Activated CD4-positive, alpha-beta memory T cell treated with anti-CD3 and anti-CD28 coated beads, Interleukin-2, amount 10 ng/mL, durations not matched to agents 7 days and 5 days (primary cell): ENCODE measurements at regions not wholly inside any gene's neighbourhood (a gene's known extent, or its start where the extent isn't known, plus 50 kb on each side); places are given as distances from the start of the nearest gene placed in this dataset.

Experiments used
- CTCF ChIA-PET: fragments of 350-600 bp; sonication (Branson Sonifier 250); formaldehyde crosslinking; loops from one replicate; lab custom pipeline; 2021; ENCODE audit warnings: antibody characterized with exemption, inconsistent platforms; lab: Charles Lee
- POLR2A ChIA-PET: fragments of 350-600 bp; sonication (Branson Sonifier 250); formaldehyde crosslinking; loops from one replicate; lab custom pipeline; 2021; ENCODE audit warnings: antibody characterized with exemption; lab: Charles Lee
- DNase-seq: peaks from one replicate; pipeline ENCODE4 v3.0.0-alpha.2; 2020
- H3K27ac Mint-ChIP-seq: one replicate; pipeline ENCODE4 v1.8.0; 2021; ENCODE audit warnings: mild to moderate bottlenecking, mixed read lengths
- H3K27me3 Mint-ChIP-seq: one replicate; pipeline ENCODE4 v1.8.0; 2021; ENCODE audit warnings: mixed read lengths
- H3K36me3 Mint-ChIP-seq: one replicate; pipeline ENCODE4 v1.8.0; 2021; ENCODE audit warnings: low read depth, mixed read lengths
- H3K4me1 Mint-ChIP-seq: one replicate; pipeline ENCODE4 v1.8.0; 2021; ENCODE audit warnings: mixed read lengths
- H3K4me3 Mint-ChIP-seq: one replicate; pipeline ENCODE4 v1.8.0; 2021; ENCODE audit warnings: mild to moderate bottlenecking, mixed read lengths
- H3K9me3 Mint-ChIP-seq: one replicate; pipeline ENCODE4 v1.8.0; 2021; ENCODE audit warnings: mixed read lengths

DNA sequence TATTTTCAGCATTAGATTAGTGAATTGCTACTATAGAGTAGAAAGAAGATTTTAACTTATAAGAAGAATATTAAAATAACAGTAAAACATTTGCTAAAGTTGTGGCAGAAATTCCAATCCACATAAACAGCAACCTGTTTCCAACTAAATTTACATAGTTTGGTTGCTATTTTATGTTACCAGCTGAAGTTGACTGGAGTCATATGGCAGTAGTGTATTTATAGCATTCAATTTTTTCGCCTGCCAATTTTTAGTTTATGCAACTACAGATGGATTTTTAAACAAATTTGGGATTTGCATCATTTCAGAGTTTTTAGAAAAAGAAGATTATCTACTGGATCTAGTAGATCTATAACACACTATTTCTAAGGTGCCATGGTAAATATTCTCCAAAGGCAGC, 332.5 kb upstream of the BCHE start:
- no peaks in the 10 kb centered on the region for H3K27me3 Mint-ChIP-seq
- H3K27ac Mint-ChIP-seq, result no peak overlapping the region
- H3K9me3 Mint-ChIP-seq, result no peaks in the 10 kb centered on the region
- ChIA-PET CTCF (no interaction called here), POLR2A (no interaction called here)
- H3K36me3 Mint-ChIP-seq, result no peaks in the 10 kb centered on the region
- DNase-seq, result no peak
- H3K4me3 Mint-ChIP-seq, result no peak overlapping the region
- H3K4me1 Mint-ChIP-seq, result no peaks in the 10 kb centered on the region

DNA sequence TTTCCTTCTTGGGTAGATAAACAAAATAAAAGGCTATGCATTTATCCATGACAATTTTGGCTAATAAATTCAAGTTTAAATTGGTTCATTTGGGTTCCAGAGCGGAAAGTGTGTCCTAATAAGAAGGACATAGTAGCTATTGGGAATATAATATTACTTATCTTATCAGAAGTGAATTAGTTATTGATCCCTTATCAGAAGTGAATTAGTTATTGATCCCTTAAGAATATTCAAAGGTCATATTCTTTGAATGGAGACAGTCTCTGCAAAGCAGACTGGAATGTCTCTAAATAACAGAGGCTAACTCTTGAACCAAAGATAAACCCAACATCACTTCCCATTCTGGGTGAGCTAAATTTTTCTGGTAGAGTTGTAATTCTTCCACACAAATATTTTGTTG, 290.7 kb upstream of the BCHE start:
- CTCF ChIA-PET, result no interaction called here
- peaks cover 13% of the 10 kb centered on the region for H3K9me3 Mint-ChIP-seq
- H3K27me3 Mint-ChIP-seq, result no peaks in the 10 kb centered on the region

GRCh38 chr3:166125179-166125578, 288.0 kb upstream of the BCHE start:
- Mint-ChIP-seq H3K9me3 (peaks cover 10% of the 10 kb centered on the region), H3K4me1 (no peaks in the 10 kb centered on the region), H3K27ac (no peak overlapping the region), H3K4me3 (no peak overlapping the region), H3K36me3 (no peaks in the 10 kb centered on the region), H3K27me3 (no peaks in the 10 kb centered on the region)
- ChIA-PET CTCF (no interaction called here), POLR2A (no interaction called here)
- no peak for DNase-seq

More for the DNA sequence above, 290.7 kb upstream of the BCHE start:
- no peaks in the 10 kb centered on the region for H3K36me3 Mint-ChIP-seq
- H3K4me1 Mint-ChIP-seq, result no peaks in the 10 kb centered on the region
- no peak overlapping the region for H3K4me3 Mint-ChIP-seq
- H3K27ac Mint-ChIP-seq, result no peak overlapping the region
- POLR2A ChIA-PET, result no interaction called here
- DNase-seq, result no peak

GRCh38 chr3:166123576-166123975, 286.4 kb upstream of the BCHE start:
- Mint-ChIP-seq H3K27ac (no peak overlapping the region), H3K9me3 (peaks cover 7% of the 10 kb centered on the region), H3K4me1 (no peaks in the 10 kb centered on the region), H3K36me3 (no peaks in the 10 kb centered on the region), H3K4me3 (no peak overlapping the region), H3K27me3 (no peaks in the 10 kb centered on the region)
- ChIA-PET POLR2A (no interaction called here), CTCF (no interaction called here)
- DNase-seq, result no peak

DNA sequence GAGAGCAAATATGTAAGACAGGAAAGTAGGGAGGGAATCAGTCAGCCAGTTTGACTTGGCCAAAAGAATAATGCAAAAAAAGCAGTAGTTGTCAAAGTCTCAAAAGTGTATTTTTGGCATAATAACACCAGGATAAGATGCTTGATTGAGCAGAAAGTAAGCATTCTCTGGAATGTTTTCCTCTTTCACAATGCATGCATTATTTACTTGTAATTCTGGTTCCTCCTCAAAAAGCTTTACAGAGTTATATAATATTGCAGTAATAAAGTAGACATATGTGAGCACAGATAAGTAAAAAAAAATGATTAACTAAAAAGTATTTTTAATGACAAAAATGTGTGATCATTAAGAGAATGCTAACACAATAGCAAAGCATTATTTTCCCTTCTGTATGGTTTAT, 285.9 kb upstream of the BCHE start:
- DNase-seq, result no peak
- H3K36me3 Mint-ChIP-seq, result no peaks in the 10 kb centered on the region
- peaks cover 7% of the 10 kb centered on the region for H3K9me3 Mint-ChIP-seq
- ChIA-PET POLR2A (no interaction called here), CTCF (no interaction called here)
- no peak overlapping the region for H3K4me3 Mint-ChIP-seq
- no peaks in the 10 kb centered on the region for H3K4me1 Mint-ChIP-seq
- H3K27ac Mint-ChIP-seq, result no peak overlapping the region
- H3K27me3 Mint-ChIP-seq, result no peaks in the 10 kb centered on the region

- DNase-seq, result no peak
- H3K27me3 Mint-ChIP-seq, result no peaks in the 10 kb centered on the region
- no peaks in the 10 kb centered on the region for H3K36me3 Mint-ChIP-seq
- POLR2A ChIA-PET, result no interaction called here
- no peak overlapping the region for H3K27ac Mint-ChIP-seq
- CTCF ChIA-PET, result no interaction called here
- no peak overlapping the region for H3K4me3 Mint-ChIP-seq
- no peaks in the 10 kb centered on the region for H3K4me1 Mint-ChIP-seq
- H3K9me3 Mint-ChIP-seq, result peaks cover 3% of the 10 kb centered on the region
Measured at GRCh38 chr3:166118049-166118448, 280.8 kb upstream of the BCHE start.

- H3K36me3 Mint-ChIP-seq, result no peaks in the 10 kb centered on the region
- DNase-seq, result no peak
- no peaks in the 10 kb centered on the region for H3K27me3 Mint-ChIP-seq
- POLR2A ChIA-PET, result no interaction called here
- peaks cover 10% of the 10 kb centered on the region for H3K9me3 Mint-ChIP-seq
- CTCF ChIA-PET, result no interaction called here
- H3K27ac Mint-ChIP-seq, result no peak overlapping the region
- H3K4me1 Mint-ChIP-seq, result no peaks in the 10 kb centered on the region
- no peak overlapping the region for H3K4me3 Mint-ChIP-seq
Measured at GRCh38 chr3:166114448-166114847, 277.2 kb upstream of the BCHE start.

- H3K36me3 Mint-ChIP-seq, result no peaks in the 10 kb centered on the region
- POLR2A ChIA-PET, result no interaction called here
- no peaks in the 10 kb centered on the region for H3K27me3 Mint-ChIP-seq
- H3K4me3 Mint-ChIP-seq, result no peak overlapping the region
- H3K9me3 Mint-ChIP-seq, result peaks cover 11% of the 10 kb centered on the region
- no peak overlapping the region for H3K27ac Mint-ChIP-seq
- H3K4me1 Mint-ChIP-seq, result no peaks in the 10 kb centered on the region
- CTCF ChIA-PET, result no interaction called here
- DNase-seq, result no peak
Measured at GRCh38 chr3:166111562-166111961, 274.3 kb upstream of the BCHE start.

- Mint-ChIP-seq H3K27ac (no peak overlapping the region), H3K27me3 (no peaks in the 10 kb centered on the region), H3K4me3 (no peak overlapping the region), H3K9me3 (peaks cover 13% of the 10 kb centered on the region), H3K36me3 (no peaks in the 10 kb centered on the region), H3K4me1 (no peaks in the 10 kb centered on the region)
- ChIA-PET POLR2A (no interaction called here), CTCF (no interaction called here)
- no peak for DNase-seq
Measured at GRCh38 chr3:166110102-166110501, 272.9 kb upstream of the BCHE start.

GRCh38 chr3:166104938-166105337, 267.7 kb upstream of the BCHE start:
- DNase-seq, result no peak
- H3K27ac Mint-ChIP-seq, result no peak overlapping the region
- H3K4me3 Mint-ChIP-seq, result no peak overlapping the region
- POLR2A ChIA-PET, result no interaction called here
- H3K9me3 Mint-ChIP-seq, result peaks cover 13% of the 10 kb centered on the region
- H3K27me3 Mint-ChIP-seq, result no peaks in the 10 kb centered on the region
- no peaks in the 10 kb centered on the region for H3K4me1 Mint-ChIP-seq
- no peaks in the 10 kb centered on the region for H3K36me3 Mint-ChIP-seq
- CTCF ChIA-PET, result no interaction called here

DNA sequence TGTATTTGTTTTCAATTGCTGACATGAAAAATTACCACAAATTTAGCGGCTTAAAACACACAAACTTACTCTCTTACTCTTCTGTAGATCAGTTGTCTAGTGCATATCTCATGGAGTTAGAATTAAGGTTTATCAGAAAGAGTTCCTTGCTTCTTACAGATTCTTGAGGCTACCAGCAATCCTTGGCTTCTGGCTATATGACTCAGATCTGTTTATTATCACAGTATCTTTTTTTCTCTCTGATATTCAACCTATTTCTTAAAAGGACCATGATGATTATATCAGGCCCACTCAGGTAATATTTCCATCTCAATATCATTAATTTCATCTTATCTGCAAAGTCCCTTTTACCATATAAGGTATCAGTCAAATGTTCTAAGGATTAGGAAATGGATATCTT, 263.5 kb upstream of the BCHE start:
- CTCF ChIA-PET, result no interaction called here
- no peak overlapping the region for H3K4me3 Mint-ChIP-seq
- peaks cover 6% of the 10 kb centered on the region for H3K9me3 Mint-ChIP-seq
- no peaks in the 10 kb centered on the region for H3K27me3 Mint-ChIP-seq
- H3K27ac Mint-ChIP-seq, result no peak overlapping the region
- H3K4me1 Mint-ChIP-seq, result no peaks in the 10 kb centered on the region
- no peak for DNase-seq
- POLR2A ChIA-PET, result no interaction called here
- H3K36me3 Mint-ChIP-seq, result no peaks in the 10 kb centered on the region

DNA sequence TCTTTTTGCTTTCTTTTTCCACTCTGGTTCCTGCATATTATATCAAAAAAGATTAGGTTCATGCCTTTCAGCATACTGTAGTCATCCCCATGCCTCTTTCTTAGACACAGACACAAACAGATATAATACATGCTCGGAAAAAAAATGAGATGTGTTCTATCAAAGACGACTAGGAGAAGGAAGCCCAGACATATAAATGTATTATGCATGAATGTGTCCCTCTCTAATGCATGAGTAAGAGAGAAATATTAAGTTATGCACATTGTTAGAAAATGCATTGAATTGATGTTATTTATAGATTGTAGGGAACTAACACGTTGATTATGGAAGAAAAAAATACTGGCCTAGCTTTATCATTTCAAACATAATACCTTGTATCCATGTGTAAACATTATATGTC, 252.4 kb upstream of the BCHE start:
- H3K4me3 Mint-ChIP-seq, result no peak overlapping the region
- no peaks in the 10 kb centered on the region for H3K4me1 Mint-ChIP-seq
- DNase-seq, result no peak
- CTCF ChIA-PET, result no interaction called here
- POLR2A ChIA-PET, result no interaction called here
- no peaks in the 10 kb centered on the region for H3K27me3 Mint-ChIP-seq
- H3K9me3 Mint-ChIP-seq, result peaks cover 4% of the 10 kb centered on the region
- H3K27ac Mint-ChIP-seq, result no peak overlapping the region
- H3K36me3 Mint-ChIP-seq, result no peaks in the 10 kb centered on the region

DNA sequence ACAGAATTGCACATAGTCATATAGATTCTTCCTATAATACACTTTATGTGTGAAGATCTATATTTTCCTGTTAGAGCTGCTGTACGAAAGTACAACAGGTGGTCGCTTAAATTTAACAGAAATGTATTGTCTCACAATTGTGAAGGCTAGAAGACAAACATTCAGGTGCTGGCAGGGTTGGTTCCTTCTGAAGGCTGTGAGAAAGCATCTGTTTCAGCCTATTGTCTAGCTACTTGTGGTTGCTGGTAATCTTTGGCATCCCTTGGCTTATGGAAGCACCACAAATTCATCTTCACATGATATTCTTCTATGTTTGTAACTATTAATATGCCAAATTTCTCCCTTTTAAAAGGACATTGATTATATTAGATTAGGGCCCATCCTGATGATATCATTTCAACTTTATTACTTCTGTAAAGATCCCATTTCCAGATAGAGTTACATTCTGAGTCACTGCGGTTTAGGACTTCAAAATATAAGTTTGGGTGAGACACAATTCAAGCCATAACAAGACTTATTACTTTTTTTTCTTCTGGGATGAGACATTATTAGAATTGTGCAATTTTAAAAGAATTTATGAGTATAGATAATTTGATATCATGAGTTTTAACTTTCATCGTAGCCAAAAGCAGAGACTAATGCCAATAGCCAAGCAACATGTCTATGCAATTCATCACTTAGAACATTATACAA, 248.1 kb upstream of the BCHE start:
- no peak overlapping the region for H3K4me3 Mint-ChIP-seq
- ChIA-PET CTCF (no interaction called here), POLR2A (no interaction called here)
- no peak overlapping the region for H3K27ac Mint-ChIP-seq
- no peaks in the 10 kb centered on the region for H3K4me1 Mint-ChIP-seq
- H3K36me3 Mint-ChIP-seq, result no peaks in the 10 kb centered on the region
- no peak for DNase-seq
- H3K27me3 Mint-ChIP-seq, result no peaks in the 10 kb centered on the region
- H3K9me3 Mint-ChIP-seq, result peaks cover 4% of the 10 kb centered on the region

DNA sequence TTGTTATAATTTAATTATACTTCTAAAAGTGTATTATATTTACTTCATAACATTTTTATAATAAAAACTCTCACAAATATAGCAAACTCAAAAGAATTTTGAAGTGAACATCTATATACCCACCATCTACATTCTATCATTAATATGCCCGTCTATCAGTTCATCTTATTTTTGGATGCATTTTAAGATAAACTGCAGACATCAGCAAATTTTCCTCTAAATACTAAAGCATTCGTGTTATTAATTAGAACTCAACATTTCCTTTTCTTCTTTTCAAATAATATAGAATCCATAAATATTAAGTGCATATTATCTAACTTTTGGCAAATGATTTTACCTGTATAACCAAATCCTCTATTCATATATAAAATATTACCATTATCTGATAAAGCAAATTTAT, 242.9 kb upstream of the BCHE start:
- ChIA-PET POLR2A (no interaction called here), CTCF (no interaction called here)
- H3K27me3 Mint-ChIP-seq, result no peaks in the 10 kb centered on the region
- no peak for DNase-seq
- H3K4me1 Mint-ChIP-seq, result no peaks in the 10 kb centered on the region
- H3K27ac Mint-ChIP-seq, result no peak overlapping the region
- H3K4me3 Mint-ChIP-seq, result no peak overlapping the region
- H3K36me3 Mint-ChIP-seq, result no peaks in the 10 kb centered on the region
- peaks cover 3% of the 10 kb centered on the region for H3K9me3 Mint-ChIP-seq
